Ammon's horn (tissue), 1 donor: ENCODE measurements at regions not wholly inside any gene's neighbourhood (a gene's known extent, or its start where the extent isn't known, plus 50 kb on each side); places are given as distances from the start of the nearest gene placed in this dataset.
"Not testable (repeated sequence)": the region's sequence is repeated elsewhere in the genome, so short reads cannot be mapped to it uniquely, and the experiment has no call there.

Source experiments
- DNase-seq: peaks from one replicate; pipeline ENCODE4 v3.0.0-alpha.2; 2016; ENCODE audit warnings: low spot score

- DNase-seq = no peak
Observed at GRCh38 chr16:54879681-54880080, 51.0 kb upstream of the IRX5 start.

GRCh38 chr16:54878301-54878700, 52.4 kb upstream of the IRX5 start:
- no peak for DNase-seq

- no peak for DNase-seq
Observed at GRCh38 chr16:54875443-54875842, 55.2 kb upstream of the IRX5 start.

- DNase-seq = not testable (repeated sequence)
Observed at GRCh38 chr16:54873716-54874373, 56.8 kb upstream of the IRX5 start.

- DNase-seq = no peak
Observed at GRCh38 chr16:54873071-54873470, 57.6 kb upstream of the IRX5 start.

GRCh38 chr16:54870151-54870550, 60.5 kb upstream of the IRX5 start:
- DNase-seq = no peak

- DNase-seq = no peak
Observed at GRCh38 chr16:54867302-54867832, 63.3 kb upstream of the IRX5 start.

GRCh38 chr16:54862529-54862928, 68.1 kb upstream of the IRX5 start:
- no peak for DNase-seq

GRCh38 chr16:54856871-54857270, 73.8 kb upstream of the IRX5 start:
- DNase-seq = no peak

- no peak for DNase-seq
Observed at GRCh38 chr16:54847609-54848008, 83.1 kb upstream of the IRX5 start.

GRCh38 chr16:54847207-54847606, 83.5 kb upstream of the IRX5 start:
- DNase-seq = no peak

GRCh38 chr16:54846766-54847165, 83.9 kb upstream of the IRX5 start:
- no peak for DNase-seq

GRCh38 chr16:54843424-54843750, 87.3 kb upstream of the IRX5 start:
- no peak for DNase-seq

GRCh38 chr16:54842743-54843423, 87.8 kb upstream of the IRX5 start:
- no peak for DNase-seq

- no peak for DNase-seq
Observed at GRCh38 chr16:54829691-54830090, 101.0 kb upstream of the IRX5 start.

GRCh38 chr16:54822892-54823291, 107.8 kb upstream of the IRX5 start:
- DNase-seq = no peak

GRCh38 chr16:54822492-54822891, 108.2 kb upstream of the IRX5 start:
- DNase-seq = no peak

- no peak for DNase-seq
Observed at GRCh38 chr16:54821731-54822130, 108.9 kb upstream of the IRX5 start.

GRCh38 chr16:54817940-54818574, 112.6 kb upstream of the IRX5 start:
- DNase-seq = no peak

- DNase-seq = no peak
Observed at GRCh38 chr16:54817432-54817831, 113.2 kb upstream of the IRX5 start.

GRCh38 chr16:54816471-54816870, 114.2 kb upstream of the IRX5 start:
- DNase-seq = no peak

- no peak for DNase-seq
Observed at GRCh38 chr16:54815177-54815576, 115.5 kb upstream of the IRX5 start.

- no peak for DNase-seq
Observed at GRCh38 chr16:54813778-54814177, 116.9 kb upstream of the IRX5 start.
